NCI-H510A (cell line): ENCODE measurements at regions not wholly inside any gene's neighbourhood (a gene's known extent, or its start where the extent isn't known, plus 50 kb on each side); places are given as distances from the start of the nearest gene placed in this dataset.

Experiments
- DNase-seq: peaks from one replicate; lab custom pipeline; 2025; lab: John Stamatoyannopoulos, UW

DNA sequence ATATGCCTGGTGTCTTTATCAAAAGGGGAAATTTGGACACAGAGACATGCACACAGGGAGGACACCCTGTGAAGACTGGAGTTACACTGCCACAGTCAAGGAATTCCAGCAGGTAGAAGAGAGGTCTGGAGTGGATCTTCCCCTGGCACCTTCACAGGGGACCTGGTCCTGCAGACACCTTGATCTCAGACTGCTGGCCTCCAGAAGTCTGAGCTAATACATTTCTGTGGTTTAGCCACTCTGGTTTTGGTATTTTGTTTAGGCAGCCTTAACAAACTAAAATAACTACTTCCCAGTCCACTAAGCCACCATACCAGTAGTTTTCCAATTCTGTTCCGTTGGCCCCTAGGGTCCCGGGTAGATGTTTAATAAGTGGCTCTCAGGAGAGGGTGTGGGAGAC, 164.7 kb downstream of the SETD4 start:
- no peak for DNase-seq

DNA sequence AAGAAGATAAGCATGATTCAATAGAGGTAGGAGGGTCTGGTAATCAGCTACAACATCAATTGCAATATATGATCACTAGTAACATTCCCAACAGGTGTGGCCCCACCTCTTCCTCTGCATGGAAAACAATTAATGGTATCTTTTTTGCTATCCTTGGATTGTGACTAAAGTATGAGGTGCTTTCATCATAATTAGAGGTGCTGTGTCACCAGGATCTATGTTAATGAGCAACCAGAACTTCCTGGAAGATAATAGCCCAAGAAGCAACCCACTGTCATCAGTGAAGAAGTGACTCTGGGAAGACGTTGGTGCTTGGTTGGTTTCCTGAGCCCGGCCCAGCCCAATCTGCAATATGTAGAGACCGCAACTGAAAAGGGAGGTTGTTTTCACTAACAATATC, 167.2 kb downstream of the SETD4 start:
- DNase-seq, result no peak

- DNase-seq, result no peak
Observed at GRCh38 chr21:35886887-35887286, 173.4 kb downstream of the SETD4 start.

GRCh38 chr21:35885942-35886541, 174.3 kb downstream of the SETD4 start:
- no peak for DNase-seq

GRCh38 chr21:35882791-35883240, 177.5 kb downstream of the SETD4 start:
- no peak for DNase-seq

GRCh38 chr21:35873441-35873840, 186.9 kb downstream of the SETD4 start:
- DNase-seq, result no peak

GRCh38 chr21:35871906-35872305, 188.4 kb downstream of the SETD4 start:
- no peak for DNase-seq

- DNase-seq, result no peak
Observed at GRCh38 chr21:35868869-35869223, 191.5 kb downstream of the SETD4 start.

- DNase-seq, result no peak
Observed at GRCh38 chr21:35868005-35868868, 192.1 kb downstream of the SETD4 start.

GRCh38 chr21:35864039-35864438, 196.3 kb downstream of the SETD4 start:
- DNase-seq, result no peak

- no peak for DNase-seq
Observed at GRCh38 chr21:35862969-35863368, 197.4 kb downstream of the SETD4 start.

GRCh38 chr21:35861661-35862060, 198.7 kb downstream of the SETD4 start:
- DNase-seq, result no peak

DNA sequence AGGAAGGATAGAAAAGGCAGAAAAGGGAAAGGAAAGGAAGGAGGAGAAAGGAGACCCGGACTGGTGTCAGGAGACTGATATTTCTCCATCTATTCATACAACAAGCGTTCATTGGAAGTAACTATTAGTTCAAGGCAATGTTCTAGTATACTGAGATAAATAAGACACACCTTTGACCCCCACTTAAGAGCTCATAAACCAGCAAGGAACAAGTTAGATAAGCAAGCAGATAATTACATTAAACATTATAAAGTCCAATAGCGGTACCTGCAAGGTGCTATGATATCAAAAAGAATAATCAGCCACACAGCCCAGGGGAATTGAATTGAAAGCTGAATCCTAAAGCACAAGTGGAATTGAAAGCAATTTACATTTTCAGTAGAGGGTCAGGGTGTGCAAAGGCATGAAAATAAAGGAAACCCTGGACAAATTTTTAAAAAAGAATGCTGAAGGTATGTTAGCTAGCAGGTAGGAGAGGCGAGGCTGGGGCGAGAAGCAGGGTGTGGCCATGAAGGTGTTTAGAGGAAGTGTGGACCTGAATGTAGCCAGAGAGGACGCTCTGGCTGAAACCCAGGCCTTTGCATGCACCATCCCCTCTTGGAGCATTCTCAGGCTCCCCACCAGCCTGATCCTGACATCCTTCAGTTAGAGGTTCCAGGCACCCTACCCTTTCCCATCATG, 200.0 kb downstream of the SETD4 start:
- DNase-seq, result no peak

- no peak for DNase-seq
Observed at GRCh38 chr21:35859677-35860076, 200.6 kb downstream of the SETD4 start.

- no peak for DNase-seq
Observed at GRCh38 chr21:35857095-35857494, 203.2 kb downstream of the SETD4 start.

DNA sequence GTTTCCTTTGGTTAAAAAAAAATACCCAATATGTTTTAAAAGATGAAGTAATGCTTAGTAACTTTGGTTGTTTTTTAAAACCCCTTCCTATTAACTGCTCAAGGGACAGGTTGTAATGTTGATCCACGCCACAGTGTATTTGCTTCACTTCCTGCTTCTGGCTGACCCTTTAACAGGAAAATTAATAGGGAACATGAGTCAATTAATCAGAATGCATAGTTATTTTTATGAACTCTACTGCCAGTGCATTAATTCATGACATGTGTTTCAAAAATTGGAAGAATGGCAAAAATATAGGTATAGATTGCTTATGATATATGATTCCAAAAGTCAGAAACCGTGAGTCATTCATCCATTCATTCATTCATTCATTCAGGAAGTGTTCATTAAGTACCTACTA, 204.8 kb downstream of the SETD4 start:
- no peak for DNase-seq

DNA sequence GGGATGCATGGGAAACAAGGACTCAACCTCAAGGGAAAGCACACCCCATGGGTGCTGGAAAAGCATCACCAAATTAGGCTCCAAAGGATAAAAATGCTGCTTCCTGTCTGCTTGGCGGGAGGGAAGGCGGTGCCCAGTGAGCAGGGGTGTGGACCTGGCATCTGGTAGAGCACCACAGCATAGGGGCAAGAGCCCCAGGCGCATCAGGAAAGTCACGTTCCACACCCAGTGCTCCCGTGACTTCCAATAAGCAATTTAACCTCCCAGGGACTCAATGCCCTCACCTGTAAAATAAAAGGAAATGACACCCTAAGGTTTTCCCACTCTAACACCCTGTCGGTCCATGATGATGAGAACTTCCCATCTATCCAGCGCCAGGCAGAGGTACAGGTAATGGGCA, 206.0 kb downstream of the SETD4 start:
- no peak for DNase-seq

- DNase-seq, result no peak
Observed at GRCh38 chr21:35853321-35854239, 206.7 kb downstream of the SETD4 start.

- DNase-seq, result no peak
Observed at GRCh38 chr21:35852820-35853219, 207.5 kb downstream of the SETD4 start.

DNA sequence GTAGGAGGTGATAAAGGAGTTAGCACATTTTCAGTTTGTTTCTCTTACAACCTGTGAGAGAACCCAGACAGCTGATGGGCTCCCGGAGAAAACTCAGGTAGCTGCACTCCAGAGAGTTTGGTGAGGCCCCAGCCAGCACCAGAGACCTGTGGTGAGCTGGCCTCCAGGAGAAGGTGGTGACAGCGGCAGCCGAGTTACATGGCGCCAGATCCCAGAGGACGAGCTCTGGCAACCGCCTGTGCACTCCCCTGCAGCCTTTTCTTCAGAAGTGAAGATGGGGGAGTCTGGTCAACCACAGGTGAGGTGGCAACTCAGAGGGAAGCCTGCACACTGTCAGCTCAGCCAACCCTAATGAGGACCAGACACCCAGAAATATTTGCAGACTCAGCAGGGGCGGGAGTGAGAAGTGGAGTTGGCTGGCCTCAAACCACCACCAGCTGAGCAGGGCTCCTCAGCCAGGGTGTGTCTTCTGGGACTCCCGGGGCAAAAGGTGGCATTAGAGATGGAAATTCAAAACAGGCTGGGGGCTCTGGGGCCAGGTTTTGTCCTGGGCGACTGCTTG, 209.7 kb downstream of the SETD4 start:
- no peak for DNase-seq

DNA sequence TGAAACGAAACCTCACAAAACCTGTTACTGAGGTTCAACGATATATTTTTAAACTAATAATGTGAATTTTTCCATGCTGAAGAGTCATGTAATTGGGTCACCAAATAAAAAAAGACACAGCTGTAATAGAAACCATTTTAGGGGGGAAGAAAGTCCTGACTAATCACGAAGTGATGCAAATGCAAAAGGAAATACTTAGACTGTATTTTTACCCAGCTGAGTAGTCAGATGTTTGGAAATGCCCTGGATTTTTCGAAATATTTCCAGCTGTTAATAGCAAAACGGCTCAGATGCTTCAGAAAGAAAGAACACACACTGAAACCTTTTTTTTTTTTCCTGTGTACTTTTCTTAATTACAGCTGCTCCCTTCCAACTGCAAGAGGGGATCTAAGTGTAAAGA, 210.3 kb downstream of the SETD4 start:
- DNase-seq, result no peak

GRCh38 chr21:35849144-35849543, 211.2 kb downstream of the SETD4 start:
- DNase-seq, result no peak
